ENCODE measurements at regions not wholly inside any gene's neighbourhood (a gene's known extent, or its start where the extent isn't known, plus 50 kb on each side); places are given as distances from the start of the nearest gene placed in this dataset.

GRCh38 chr10:124250506-124250905 is 157.1 kb upstream of the CHST15 start (continued):
- TF ChIP-seq ZNF274 (IDR thresholded peaks at IDR 0.05; ENCODE audit: low read length) (no peak), ZNF274 (tag by site-specific recombination; IDR thresholded peaks at IDR 0.05; ENCODE audit: borderline replicate concordance) (no peak)

- no peak for TF ChIP-seq ZNF292 (tag by site-specific recombination; IDR thresholded peaks at IDR 0.05; ENCODE audit: borderline replicate concordance, low read depth)
- TF ChIP-seq ZNF248 (tag by site-specific recombination; IDR thresholded peaks at IDR 0.05): no peak
- TF ChIP-seq ZNF394 (tag by site-specific recombination; IDR thresholded peaks at IDR 0.05; ENCODE audit: borderline replicate concordance): no peak
- TF ChIP-seq ZNF664 (tag by site-specific recombination; IDR thresholded peaks at IDR 0.05): no peak
- TF ChIP-seq, protein P1, sequence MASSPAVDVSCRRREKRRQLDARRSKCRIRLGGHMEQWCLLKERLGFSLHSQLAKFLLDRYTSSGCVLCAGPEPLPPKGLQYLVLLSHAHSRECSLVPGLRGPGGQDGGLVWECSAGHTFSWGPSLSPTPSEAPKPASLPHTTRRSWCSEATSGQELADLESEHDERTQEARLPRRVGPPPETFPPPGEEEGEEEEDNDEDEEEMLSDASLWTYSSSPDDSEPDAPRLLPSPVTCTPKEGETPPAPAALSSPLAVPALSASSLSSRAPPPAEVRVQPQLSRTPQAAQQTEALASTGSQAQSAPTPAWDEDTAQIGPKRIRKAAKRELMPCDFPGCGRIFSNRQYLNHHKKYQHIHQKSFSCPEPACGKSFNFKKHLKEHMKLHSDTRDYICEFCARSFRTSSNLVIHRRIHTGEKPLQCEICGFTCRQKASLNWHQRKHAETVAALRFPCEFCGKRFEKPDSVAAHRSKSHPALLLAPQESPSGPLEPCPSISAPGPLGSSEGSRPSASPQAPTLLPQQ (tag by site-specific recombination; IDR thresholded peaks at IDR 0.05): no peak
- TF ChIP-seq ZNF155 (tag by site-specific recombination; IDR thresholded peaks at IDR 0.05): no peak
- no peak for TF ChIP-seq ZNF121 (tag by site-specific recombination; IDR thresholded peaks at IDR 0.05)
- TF ChIP-seq, protein P2, sequence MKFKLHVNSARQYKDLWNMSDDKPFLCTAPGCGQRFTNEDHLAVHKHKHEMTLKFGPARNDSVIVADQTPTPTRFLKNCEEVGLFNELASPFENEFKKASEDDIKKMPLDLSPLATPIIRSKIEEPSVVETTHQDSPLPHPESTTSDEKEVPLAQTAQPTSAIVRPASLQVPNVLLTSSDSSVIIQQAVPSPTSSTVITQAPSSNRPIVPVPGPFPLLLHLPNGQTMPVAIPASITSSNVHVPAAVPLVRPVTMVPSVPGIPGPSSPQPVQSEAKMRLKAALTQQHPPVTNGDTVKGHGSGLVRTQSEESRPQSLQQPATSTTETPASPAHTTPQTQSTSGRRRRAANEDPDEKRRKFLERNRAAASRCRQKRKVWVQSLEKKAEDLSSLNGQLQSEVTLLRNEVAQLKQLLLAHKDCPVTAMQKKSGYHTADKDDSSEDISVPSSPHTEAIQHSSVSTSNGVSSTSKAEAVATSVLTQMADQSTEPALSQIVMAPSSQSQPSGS (tag by site-specific recombination; IDR thresholded peaks at IDR 0.05; ENCODE audit: low read depth): no peak
- no peak for TF ChIP-seq ZNF677 (tag by site-specific recombination; IDR thresholded peaks at IDR 0.05)
- TF ChIP-seq ZNF169 (tag by site-specific recombination; IDR thresholded peaks at IDR 0.05): no peak
- no peak for TF ChIP-seq ZBTB7A (tag by site-specific recombination; IDR thresholded peaks at IDR 0.05; ENCODE audit: low read depth)
- no peak for TF ChIP-seq ZNF560 (tag by site-specific recombination; IDR thresholded peaks at IDR 0.05; ENCODE audit: borderline replicate concordance)
- TF ChIP-seq ZNF670 (tag by site-specific recombination; IDR thresholded peaks at IDR 0.05; ENCODE audit: low read depth): no peak
- no peak for TF ChIP-seq ZNF561 (tag by site-specific recombination; IDR thresholded peaks at IDR 0.05; ENCODE audit: borderline replicate concordance)
- TF ChIP-seq HOXC10 (CRISPR knock-in tag; IDR thresholded peaks at IDR 0.05): no peak
- Histone ChIP-seq H3K4me1 (ENCODE audit: control insufficient read depth, insufficient read depth, low read length) (no peaks in the 10 kb centered on the region), H3K4me3 (ENCODE audit: low read depth, low read length) (no peak overlapping the region), H3K36me3 (ENCODE audit: control insufficient read depth in 2 of 2, insufficient read depth in 1 of 2, low read length in 2 of 2) (no peaks in the 10 kb centered on the region), H3K9me3 (ENCODE audit: control insufficient read depth, insufficient read depth, low read depth, low read length) (no peaks in the 10 kb centered on the region), H3K27ac (ENCODE audit: extremely low read depth, low read depth, low read length) (no peak overlapping the region)
- ChIA-PET CTCF (interaction anchor here (0.6 to 1.7 kb wide), 5 partner anchors 9 to 35 kb away, joined by 3 to 5 read pairs (median 3); no protein-coding TSS in a partner anchor), POLR2A (no interaction called here)
Measured at GRCh38 chr10:124249812-124250432, 156.5 kb upstream of the CHST15 start.

DNA sequence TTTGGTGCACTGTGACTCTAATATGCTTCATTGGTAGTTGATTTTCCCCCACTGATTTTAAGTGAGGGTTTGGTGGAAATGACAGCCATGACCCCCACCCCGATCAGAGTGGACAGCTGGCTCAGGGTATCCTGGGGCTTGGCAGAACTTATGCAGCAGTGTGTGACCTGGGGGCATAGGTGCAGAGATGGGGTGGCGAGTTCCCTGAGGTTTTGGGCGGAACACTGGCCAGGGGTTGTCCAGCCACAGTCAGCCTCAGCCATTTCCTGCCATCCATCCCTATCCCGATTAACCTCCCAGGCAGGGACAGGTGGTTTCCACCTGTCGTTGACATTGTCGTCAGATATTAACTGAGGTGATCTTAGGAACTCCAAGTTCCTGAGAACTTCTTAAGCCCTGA is 155.8 kb upstream of the CHST15 start:
- Histone ChIP-seq H3K4me3 (ENCODE audit: low read depth, low read length) (no peak overlapping the region), H3K27ac (ENCODE audit: extremely low read depth, low read depth, low read length) (no peak overlapping the region), H3K9me3 (ENCODE audit: control insufficient read depth, insufficient read depth, low read depth, low read length) (no peaks in the 10 kb centered on the region), H3K4me1 (ENCODE audit: control insufficient read depth, insufficient read depth, low read length) (no peaks in the 10 kb centered on the region), H3K36me3 (ENCODE audit: control insufficient read depth in 2 of 2, insufficient read depth in 1 of 2, low read length in 2 of 2) (no peaks in the 10 kb centered on the region)
- ChIA-PET CTCF (interaction anchor here (0.8 kb wide), 1 partner anchor 9 kb away, joined by 3 read pairs; no protein-coding TSS in a partner anchor), POLR2A (no interaction called here)
- no peak for TF ChIP-seq ZBTB7A (tag by site-specific recombination; IDR thresholded peaks at IDR 0.05; ENCODE audit: low read depth)
- TF ChIP-seq ZNF394 (tag by site-specific recombination; IDR thresholded peaks at IDR 0.05; ENCODE audit: borderline replicate concordance): no peak
- TF ChIP-seq ZNF366 (tag by site-specific recombination; conservative IDR thresholded peaks at IDR 0.05): no peak
- TF ChIP-seq, protein P3, sequence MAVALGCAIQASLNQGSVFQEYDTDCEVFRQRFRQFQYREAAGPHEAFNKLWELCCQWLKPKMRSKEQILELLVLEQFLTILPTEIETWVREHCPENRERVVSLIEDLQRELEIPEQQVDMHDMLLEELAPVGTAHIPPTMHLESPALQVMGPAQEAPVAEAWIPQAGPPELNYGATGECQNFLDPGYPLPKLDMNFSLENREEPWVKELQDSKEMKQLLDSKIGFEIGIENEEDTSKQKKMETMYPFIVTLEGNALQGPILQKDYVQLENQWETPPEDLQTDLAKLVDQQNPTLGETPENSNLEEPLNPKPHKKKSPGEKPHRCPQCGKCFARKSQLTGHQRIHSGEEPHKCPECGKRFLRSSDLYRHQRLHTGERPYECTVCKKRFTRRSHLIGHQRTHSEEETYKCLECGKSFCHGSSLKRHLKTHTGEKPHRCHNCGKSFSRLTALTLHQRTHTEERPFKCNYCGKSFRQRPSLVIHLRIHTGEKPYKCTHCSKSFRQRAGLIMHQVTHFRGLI (tag by site-specific recombination; IDR thresholded peaks at IDR 0.05): no peak
- TF ChIP-seq PRDM1 (tag by site-specific recombination; IDR thresholded peaks at IDR 0.05): no peak
- no peak for TF ChIP-seq PATZ1 (tag by site-specific recombination; IDR thresholded peaks at IDR 0.05)

Measured in HEK293 (cell line).